ENCODE measurements at regions not wholly inside any gene's neighbourhood (a gene's known extent, or its start where the extent isn't known, plus 50 kb on each side); places are given as distances from the start of the nearest gene placed in this dataset.
A peak's percentile ranks its signal among the peaks of the same experiment; 100 is the strongest.
"Not testable (repeated sequence)": the region's sequence is repeated elsewhere in the genome, so short reads cannot be mapped to it uniquely, and the experiment has no call there.

DNA sequence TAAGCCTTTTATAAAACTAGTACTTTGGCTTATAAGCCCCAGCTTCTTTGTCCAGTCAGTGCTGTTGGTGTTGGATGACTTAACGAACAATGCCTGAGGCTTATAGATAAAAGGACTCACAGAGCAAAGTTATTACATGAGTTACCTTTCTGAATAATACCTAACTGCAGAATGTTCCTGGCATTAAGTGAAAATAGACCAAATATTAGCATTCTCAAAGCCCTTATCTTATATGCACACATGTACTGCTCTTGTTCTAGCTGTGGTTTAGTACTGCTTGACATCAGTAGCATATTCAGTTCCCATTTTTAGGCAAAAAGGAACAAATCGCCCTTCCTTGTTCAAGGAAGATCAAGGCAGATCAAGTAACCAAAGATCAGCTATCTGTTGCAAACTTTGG, 131.6 kb downstream of the ZNF330 start:
- H3K9ac ChIP-seq (ENCODE audit: insufficient read length, low read depth) = no peak overlapping the region
- TF ChIP-seq ZNF274 (IDR thresholded peaks at IDR 0.05; ENCODE audit: low read depth, low read length) (no peak), YY1 (IDR thresholded peaks at IDR 0.05; ENCODE audit: insufficient read depth, insufficient read length) (no peak), SUZ12 (IDR thresholded peaks at IDR 0.05; ENCODE audit: extremely low read depth, insufficient read depth, insufficient read length) (no peak)
- DNase-seq (ENCODE audit: low read depth, low spot score) = no peak
- H3K36me3 ChIP-seq (ENCODE audit: insufficient read depth, insufficient read length, low read length) = no peaks in the 10 kb centered on the region
- no peak overlapping the region for H3K4me3 ChIP-seq (ENCODE audit: insufficient read length, low read depth)
- no peaks in the 10 kb centered on the region for H3K9me3 ChIP-seq (ENCODE audit: insufficient read depth, low read length)
- H3K4me1 ChIP-seq (ENCODE audit: insufficient read depth, insufficient read length) = no peaks in the 10 kb centered on the region
- no peaks in the 10 kb centered on the region for H3K27me3 ChIP-seq (ENCODE audit: insufficient read depth, insufficient read length)

- Histone ChIP-seq H3K4me3 (ENCODE audit: insufficient read length, low read depth) (no peak overlapping the region), H3K9ac (ENCODE audit: insufficient read length, low read depth) (no peak overlapping the region)
- no peak for TF ChIP-seq ZNF274 (IDR thresholded peaks at IDR 0.05; ENCODE audit: low read depth, low read length)
- no peak for TF ChIP-seq YY1 (IDR thresholded peaks at IDR 0.05; ENCODE audit: insufficient read depth, insufficient read length)
- no peak for TF ChIP-seq SUZ12 (IDR thresholded peaks at IDR 0.05; ENCODE audit: extremely low read depth, insufficient read depth, insufficient read length)
Observed at GRCh38 chr4:141352909-141353525, 132.3 kb downstream of the ZNF330 start.

DNA sequence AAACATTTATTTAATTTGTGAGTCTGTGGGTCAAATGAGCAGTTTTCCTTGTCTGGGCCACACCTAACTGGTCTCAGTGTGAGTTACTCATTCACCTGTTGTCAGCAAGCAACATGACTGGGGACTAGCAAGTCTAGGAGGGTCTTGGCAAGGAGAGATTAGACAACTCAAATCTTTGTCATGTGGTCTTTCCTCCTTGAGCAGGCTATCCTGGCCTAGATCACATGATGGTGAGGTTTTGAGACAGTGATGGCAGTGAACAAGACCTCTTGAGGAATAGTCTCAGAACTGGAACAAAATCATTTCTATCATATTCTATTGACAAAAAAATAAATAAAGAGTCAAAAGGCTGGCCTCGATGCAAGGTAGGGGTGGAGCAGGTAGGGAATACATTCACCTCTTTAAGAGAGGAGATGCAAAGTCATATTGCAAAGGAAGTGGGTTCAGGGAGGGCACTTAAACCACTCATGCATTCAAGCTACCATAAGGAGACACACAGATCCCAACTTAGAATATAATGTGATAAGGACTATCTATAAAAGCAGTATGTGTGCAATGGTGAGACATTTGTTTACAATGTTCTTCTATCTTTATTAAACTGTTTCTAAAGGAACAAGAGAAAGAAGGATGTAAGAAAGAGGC, 135.7 kb downstream of the ZNF330 start:
- DNase-seq (ENCODE audit: low read depth, low spot score) = no peak
- H3K4me1 ChIP-seq (ENCODE audit: insufficient read depth, insufficient read length) = no peaks in the 10 kb centered on the region

More at GRCh38 chr4:141352909-141353525, 132.3 kb downstream of the ZNF330 start:
- no peak for DNase-seq (ENCODE audit: low read depth, low spot score)
- Histone ChIP-seq H3K36me3 (ENCODE audit: insufficient read depth, insufficient read length, low read length) (no peaks in the 10 kb centered on the region), H3K9me3 (ENCODE audit: insufficient read depth, low read length) (no peaks in the 10 kb centered on the region), H3K4me1 (ENCODE audit: insufficient read depth, insufficient read length) (no peaks in the 10 kb centered on the region), H3K27me3 (ENCODE audit: insufficient read depth, insufficient read length) (no peaks in the 10 kb centered on the region)

DNA sequence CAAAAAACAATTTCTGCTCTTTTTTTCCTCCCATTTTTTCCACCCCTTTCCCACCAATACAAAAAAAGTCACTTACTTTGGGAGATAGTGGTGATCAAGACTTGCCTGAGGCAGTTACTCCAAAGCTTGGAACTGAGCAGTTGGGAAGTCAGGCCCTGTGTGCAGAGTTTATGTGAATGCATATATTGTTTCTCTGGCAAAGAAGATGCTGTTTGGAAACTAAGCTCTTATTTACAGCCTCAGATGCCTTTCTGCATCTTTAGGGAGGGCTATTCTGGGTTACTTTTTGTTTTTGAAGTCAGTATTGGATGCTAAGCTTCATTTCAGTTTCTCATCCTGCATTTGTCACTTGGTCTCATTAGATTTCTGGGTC, 136.3 kb downstream of the ZNF330 start:
- Histone ChIP-seq H3K9ac (ENCODE audit: insufficient read length, low read depth) (no peak overlapping the region), H3K27me3 (ENCODE audit: insufficient read depth, insufficient read length) (no peaks in the 10 kb centered on the region), H3K9me3 (ENCODE audit: insufficient read depth, low read length) (no peaks in the 10 kb centered on the region), H3K4me3 (ENCODE audit: insufficient read length, low read depth) (no peak overlapping the region), H3K36me3 (ENCODE audit: insufficient read depth, insufficient read length, low read length) (no peaks in the 10 kb centered on the region), H3K4me1 (ENCODE audit: insufficient read depth, insufficient read length) (no peaks in the 10 kb centered on the region)
- TF ChIP-seq ZNF274 (IDR thresholded peaks at IDR 0.05; ENCODE audit: low read depth, low read length) (no peak), SUZ12 (IDR thresholded peaks at IDR 0.05; ENCODE audit: extremely low read depth, insufficient read depth, insufficient read length) (no peak), YY1 (IDR thresholded peaks at IDR 0.05; ENCODE audit: insufficient read depth, insufficient read length) (no peak)
- DNase-seq (ENCODE audit: low read depth, low spot score) = no peak

More for the DNA sequence above, 135.7 kb downstream of the ZNF330 start:
- Histone ChIP-seq H3K9me3 (ENCODE audit: insufficient read depth, low read length) (no peaks in the 10 kb centered on the region), H3K36me3 (ENCODE audit: insufficient read depth, insufficient read length, low read length) (no peaks in the 10 kb centered on the region), H3K27me3 (ENCODE audit: insufficient read depth, insufficient read length) (no peaks in the 10 kb centered on the region), H3K9ac (ENCODE audit: insufficient read length, low read depth) (no peak overlapping the region), H3K4me3 (ENCODE audit: insufficient read length, low read depth) (no peak overlapping the region)
- no peak for TF ChIP-seq ZNF274 (IDR thresholded peaks at IDR 0.05; ENCODE audit: low read depth, low read length)

DNA sequence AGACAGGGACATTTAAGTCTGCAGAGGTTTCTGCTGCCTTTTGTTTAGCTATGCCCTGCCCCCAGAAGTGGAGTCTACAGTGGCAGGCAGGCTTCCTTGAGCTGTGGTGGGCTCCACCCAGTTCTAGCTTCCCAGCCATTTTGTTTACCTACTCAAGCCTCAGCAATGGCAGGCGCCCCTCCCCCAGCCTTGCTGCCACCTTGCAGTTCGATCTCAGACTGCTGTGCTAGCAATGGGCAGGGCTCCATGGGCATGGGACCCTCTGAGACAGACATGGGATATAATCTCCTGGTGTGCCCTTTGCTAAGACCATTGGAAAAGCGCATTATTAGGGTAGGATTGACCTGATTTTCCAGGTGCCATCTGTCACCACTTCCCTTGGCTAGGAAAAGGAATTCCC, 147.5 kb downstream of the ZNF330 start:
- not testable (repeated sequence) for H3K9ac ChIP-seq (ENCODE audit: insufficient read length, low read depth); H3K4me3 ChIP-seq (ENCODE audit: insufficient read length, low read depth); H3K27me3 ChIP-seq (ENCODE audit: insufficient read depth, insufficient read length); H3K9me3 ChIP-seq (ENCODE audit: insufficient read depth, low read length); DNase-seq (ENCODE audit: low read depth, low spot score); H3K36me3 ChIP-seq (ENCODE audit: insufficient read depth, insufficient read length, low read length); H3K4me1 ChIP-seq (ENCODE audit: insufficient read depth, insufficient read length)

DNA sequence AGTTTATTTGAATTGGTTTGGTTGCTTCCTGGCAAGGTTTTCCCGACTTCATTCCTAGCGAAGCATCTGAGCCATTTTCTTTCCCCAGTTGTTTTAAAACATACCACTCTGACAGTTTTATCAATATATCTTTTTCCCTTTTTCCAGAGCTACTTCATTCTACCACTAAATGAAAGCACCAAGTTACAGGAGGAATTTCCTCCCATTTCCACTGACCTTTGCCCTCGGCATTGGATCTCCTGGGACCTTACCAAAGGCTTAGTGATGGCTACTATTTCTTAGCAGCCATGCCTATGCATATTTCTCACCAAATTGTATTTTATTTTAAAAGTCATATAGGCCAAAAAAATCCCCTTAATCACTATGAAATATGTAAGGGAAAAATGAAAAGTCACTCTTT, 150.5 kb downstream of the ZNF330 start:
- TF ChIP-seq YY1 (IDR thresholded peaks at IDR 0.05; ENCODE audit: insufficient read depth, insufficient read length) (no peak), ZNF274 (IDR thresholded peaks at IDR 0.05; ENCODE audit: low read depth, low read length) (no peak), SUZ12 (IDR thresholded peaks at IDR 0.05; ENCODE audit: extremely low read depth, insufficient read depth, insufficient read length) (no peak)
- no peaks in the 10 kb centered on the region for H3K4me1 ChIP-seq (ENCODE audit: insufficient read depth, insufficient read length)
- H3K27me3 ChIP-seq (ENCODE audit: insufficient read depth, insufficient read length) = no peaks in the 10 kb centered on the region
- no peaks in the 10 kb centered on the region for H3K36me3 ChIP-seq (ENCODE audit: insufficient read depth, insufficient read length, low read length)
- no peak overlapping the region for H3K9ac ChIP-seq (ENCODE audit: insufficient read length, low read depth)
- no peak for DNase-seq (ENCODE audit: low read depth, low spot score)
- H3K4me3 ChIP-seq (ENCODE audit: insufficient read length, low read depth) = no peak overlapping the region
- peaks cover 4% of the 10 kb centered on the region; the same call in 1 of the 2 replicates for H3K9me3 ChIP-seq (ENCODE audit: insufficient read depth, low read length)

DNA sequence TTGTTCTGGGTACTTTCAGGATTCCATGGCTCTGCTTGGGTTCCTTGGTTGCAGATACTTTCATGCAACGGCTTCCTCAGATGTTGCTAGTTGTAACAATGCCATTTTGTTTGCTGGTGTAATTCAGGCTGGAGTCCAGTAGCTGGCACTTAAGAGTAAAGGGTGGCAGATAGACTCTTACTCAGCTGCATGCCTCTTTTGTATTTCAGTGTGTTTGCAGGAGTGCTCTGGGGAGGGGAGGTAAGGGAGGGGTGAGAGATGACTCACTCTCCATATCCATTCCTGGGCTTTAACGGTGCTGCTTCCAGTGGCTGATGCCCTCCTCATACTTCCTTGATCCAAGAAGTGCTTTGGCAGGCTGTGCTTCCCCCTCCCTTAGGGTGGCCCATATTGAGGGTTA, 155.2 kb downstream of the ZNF330 start:
- H3K9ac ChIP-seq (ENCODE audit: insufficient read length, low read depth) = no peak overlapping the region
- no peaks in the 10 kb centered on the region for H3K4me1 ChIP-seq (ENCODE audit: insufficient read depth, insufficient read length)
- H3K9me3 ChIP-seq (ENCODE audit: insufficient read depth, low read length) = no peaks in the 10 kb centered on the region; the same call in 1 of the 2 replicates
- no peak for TF ChIP-seq YY1 (IDR thresholded peaks at IDR 0.05; ENCODE audit: insufficient read depth, insufficient read length)
- TF ChIP-seq SUZ12 (IDR thresholded peaks at IDR 0.05; ENCODE audit: extremely low read depth, insufficient read depth, insufficient read length) = no peak
- TF ChIP-seq ZNF274 (IDR thresholded peaks at IDR 0.05; ENCODE audit: low read depth, low read length) = no peak
- H3K36me3 ChIP-seq (ENCODE audit: insufficient read depth, insufficient read length, low read length) = no peaks in the 10 kb centered on the region
- no peaks in the 10 kb centered on the region for H3K27me3 ChIP-seq (ENCODE audit: insufficient read depth, insufficient read length)
- H3K4me3 ChIP-seq (ENCODE audit: insufficient read length, low read depth) = no peak overlapping the region
- DNase-seq (ENCODE audit: low read depth, low spot score) = peak; percentile 32

Data from NT2/D1 (cell line).